Glomerular visceral epithelial cell (primary cell): ENCODE measurements at regions not wholly inside any gene's neighbourhood (a gene's known extent, or its start where the extent isn't known, plus 50 kb on each side); places are given as distances from the start of the nearest gene placed in this dataset.
"Not testable (repeated sequence)": the region's sequence is repeated elsewhere in the genome, so short reads cannot be mapped to it uniquely, and the experiment has no call there.

ENCODE experiments used
- DNase-seq: peaks from one replicate; pipeline ENCODE4 v3.0.0-alpha.2; 2016; ENCODE audit errors: extremely low spot score

- not testable (repeated sequence) for DNase-seq
Measured at GRCh38 chr12:9412459-9412858, 195.3 kb downstream of the KLRB1 start.

- DNase-seq = not testable (repeated sequence)
Measured at GRCh38 chr12:9411616-9412268, 196.0 kb downstream of the KLRB1 start.

GRCh38 chr12:9407425-9407748 is 199.2 kb upstream of the PZP start:
- DNase-seq = not testable (repeated sequence)

DNA sequence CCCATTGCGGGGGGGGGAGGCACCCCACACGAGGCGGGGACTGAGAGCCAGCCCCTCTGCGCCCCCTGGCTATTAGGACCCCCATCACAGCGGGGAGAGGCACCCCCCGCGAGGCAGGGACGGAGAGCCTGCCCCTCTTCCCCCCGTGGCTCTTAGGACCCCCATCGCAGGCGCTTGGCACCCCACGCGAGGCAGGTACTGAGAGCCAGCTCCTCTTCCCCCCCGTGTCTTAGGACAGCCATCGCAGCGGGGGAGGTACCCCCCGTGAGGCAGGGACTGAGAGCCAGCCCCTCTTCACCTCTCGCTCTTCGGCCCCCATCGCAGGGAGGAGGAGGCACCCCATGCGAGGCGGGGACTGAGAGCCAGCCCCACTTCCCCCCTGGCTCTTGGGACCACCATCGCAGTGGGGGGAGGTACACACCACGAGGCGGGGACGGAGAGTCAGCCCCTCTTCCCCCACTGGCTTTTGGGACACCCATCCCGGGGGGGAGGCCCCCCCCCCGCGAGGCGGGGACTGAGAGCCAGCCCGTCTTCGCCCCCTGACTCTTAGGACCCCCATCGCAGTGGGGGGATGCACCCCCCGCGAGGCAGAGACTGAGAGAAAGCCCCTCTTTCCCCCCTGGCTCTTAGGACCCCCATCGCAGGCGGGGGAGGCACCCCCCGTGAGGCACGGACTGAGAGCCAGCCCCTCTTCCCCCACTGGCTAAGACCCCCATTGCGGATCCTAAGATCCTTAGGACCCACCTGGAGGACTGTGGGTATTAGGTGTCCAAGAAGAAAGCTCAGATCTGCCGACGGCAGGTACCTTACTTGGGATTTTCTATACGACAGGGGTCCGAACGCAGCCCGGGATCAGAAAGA is 198.6 kb upstream of the PZP start:
- DNase-seq = no peak

- DNase-seq = no peak
Measured at GRCh38 chr12:9405886-9406563, 197.8 kb upstream of the PZP start.

DNA sequence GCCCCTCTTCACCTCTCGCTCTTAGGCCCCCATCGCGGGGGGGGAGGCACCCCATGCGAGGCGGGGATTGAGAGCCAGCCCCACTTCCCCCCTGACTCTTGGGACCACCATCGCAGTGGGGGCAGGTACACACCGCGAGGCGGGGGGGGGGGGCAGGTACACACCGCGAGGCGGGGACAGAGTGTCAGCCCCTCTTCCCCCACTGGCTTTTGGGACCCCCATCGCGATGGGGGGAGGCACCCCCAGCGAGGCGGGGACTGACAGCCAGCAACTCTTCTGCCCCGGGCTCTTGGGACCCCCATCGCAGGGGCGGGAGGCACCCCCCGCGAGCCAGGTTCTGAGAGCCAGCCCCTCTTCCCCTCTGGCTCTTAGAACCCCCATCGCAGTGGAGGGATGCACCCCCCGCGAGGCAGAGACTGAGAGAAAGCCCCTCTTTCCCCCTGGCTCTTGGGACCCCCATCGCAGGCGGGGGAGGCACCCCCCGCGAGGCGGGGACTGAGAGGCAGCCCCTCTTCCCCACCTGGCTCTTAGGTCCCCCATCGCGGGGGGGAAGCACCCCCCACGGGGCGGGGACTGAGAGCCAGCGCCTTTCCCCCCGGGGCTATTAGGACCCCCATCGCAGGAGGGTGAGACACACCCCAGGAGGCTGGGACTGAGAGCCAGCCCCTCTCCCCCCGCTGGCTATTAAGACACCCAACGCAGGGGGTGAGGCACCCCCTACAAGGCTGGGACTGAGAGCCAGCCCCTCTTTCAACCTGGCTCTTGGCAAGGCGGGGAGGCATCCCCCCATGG is 196.5 kb upstream of the PZP start:
- no peak for DNase-seq

DNA sequence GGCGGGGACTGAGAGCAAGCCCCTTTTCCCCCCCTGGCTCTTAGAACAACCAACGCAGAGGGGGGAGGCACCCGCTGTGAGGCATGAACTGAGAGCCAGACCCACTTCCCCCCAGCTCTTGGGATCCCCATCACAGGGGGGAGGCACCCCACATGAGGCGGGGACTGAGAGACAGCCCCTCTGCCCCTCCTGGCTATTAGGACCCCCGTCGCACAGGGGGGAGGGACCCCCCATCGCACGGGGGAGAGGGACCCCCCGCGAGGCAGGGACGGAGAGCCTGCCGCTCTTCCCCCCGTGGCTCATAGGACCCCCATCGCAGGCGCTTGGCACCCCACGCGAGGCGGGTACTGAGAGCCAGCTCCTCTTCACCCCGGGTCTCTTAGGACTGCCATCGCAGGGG is 195.8 kb upstream of the PZP start:
- DNase-seq = no peak

DNA sequence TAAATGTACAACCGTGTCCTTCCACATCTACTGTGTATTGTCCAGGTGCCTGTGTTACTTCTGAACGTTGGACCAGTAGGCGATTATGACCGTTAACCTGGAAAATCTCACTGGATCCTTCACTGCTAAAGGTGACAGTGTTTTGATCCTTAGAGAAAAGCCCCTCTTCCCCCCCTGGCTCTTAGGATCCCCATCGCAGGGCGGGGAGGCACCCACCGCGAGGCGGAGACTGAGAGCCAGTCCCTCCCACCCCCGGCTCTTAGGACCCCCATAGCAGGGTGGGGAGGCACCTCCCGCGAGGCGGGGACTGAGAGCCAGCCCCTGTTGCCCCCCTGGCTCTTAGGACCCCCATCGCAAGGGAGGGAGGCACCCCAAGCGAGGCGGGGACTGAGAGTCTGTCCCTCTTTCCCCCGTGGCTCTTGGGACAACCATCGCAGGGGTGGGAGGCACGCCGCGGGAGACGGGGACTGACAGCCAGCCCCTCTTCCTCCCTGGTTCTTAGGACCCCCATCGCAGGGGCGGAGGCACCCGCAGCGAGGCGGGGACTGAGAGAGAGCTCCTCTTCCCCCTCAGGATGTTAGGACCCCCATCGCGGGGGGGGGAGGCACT is 194.3 kb upstream of the PZP start:
- DNase-seq = not testable (repeated sequence)

GRCh38 chr12:9396367-9396766 is 188.2 kb upstream of the PZP start:
- not testable (repeated sequence) for DNase-seq

GRCh38 chr12:9395220-9395619 is 187.0 kb upstream of the PZP start:
- DNase-seq = not testable (repeated sequence)

DNA sequence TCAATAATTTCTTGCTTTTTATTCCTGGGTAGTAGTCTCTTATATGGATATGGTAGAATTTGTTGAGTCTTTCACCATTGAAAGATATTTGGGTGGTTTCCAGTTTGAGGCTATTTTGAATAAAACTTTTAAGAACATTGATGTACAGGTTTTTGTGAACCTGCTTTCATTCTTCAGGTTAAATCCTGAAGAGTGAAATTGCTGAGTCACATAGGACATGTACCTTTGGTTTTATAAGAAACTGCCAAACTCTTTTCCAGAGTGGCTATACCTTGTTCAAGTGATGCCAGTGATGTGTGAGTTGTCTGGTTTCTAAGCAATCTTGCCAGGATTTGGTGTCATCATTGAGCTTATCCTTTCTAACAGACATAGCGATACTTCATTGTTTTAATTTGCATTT is 184.6 kb upstream of the PZP start:
- DNase-seq = no peak

DNA sequence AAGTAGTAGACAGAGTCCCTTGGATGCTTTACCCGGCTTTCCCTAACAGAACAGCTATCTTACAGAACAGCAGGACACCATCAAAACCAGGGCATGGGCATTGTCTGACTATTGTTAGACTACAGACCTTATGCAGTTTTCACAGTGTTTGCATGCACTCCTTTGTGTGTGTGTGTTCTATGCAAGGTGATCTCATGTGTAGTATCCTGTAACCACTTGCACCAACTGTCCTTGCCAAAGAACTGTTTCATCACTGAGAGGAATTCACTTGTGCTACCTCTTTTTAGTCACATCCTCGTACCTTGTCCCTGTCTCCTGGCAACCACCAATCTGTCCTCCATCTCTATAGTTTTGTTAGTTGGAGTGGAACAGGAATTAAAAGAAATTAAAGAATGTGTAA is 183.6 kb upstream of the PZP start:
- DNase-seq = no peak

DNA sequence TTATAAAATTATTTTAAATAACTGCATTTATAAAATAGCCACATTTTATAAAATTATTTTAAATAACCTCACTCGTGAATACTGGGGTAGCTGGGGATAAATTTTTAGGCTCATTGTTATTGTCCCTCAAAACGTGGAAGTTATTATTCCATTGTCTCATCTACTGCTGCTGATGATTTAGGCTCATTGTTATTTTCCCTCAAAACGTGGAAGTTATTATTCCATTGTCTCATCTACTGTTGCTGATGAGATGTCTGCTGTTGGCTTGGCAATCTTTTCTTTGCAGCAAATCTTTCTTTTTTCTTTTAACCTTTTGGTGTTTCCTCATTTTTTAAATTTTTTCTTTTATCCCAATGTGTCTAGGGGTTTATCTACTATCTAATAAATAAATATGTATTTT is 182.6 kb upstream of the PZP start:
- no peak for DNase-seq

DNA sequence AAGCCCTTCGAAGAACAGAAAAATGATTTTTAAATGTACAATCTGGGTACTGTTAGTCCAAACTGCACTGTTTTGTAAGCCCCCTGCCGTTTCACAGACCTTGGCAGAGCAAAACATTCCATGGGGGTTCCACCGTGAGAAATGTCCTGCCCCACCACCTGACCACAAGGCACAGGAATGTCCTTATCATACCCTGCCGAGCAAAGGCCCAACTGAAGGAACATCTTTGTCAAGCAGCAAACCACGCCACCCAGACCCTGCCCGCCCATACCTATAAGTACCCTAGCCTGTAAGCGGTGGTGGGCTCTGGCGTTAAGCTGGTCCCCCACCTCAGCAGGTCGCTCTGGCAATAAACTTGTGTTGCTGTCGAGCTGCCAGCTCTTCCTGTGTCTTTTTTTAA is 181.6 kb upstream of the PZP start:
- no peak for DNase-seq

GRCh38 chr12:9388379-9388778 is 180.2 kb upstream of the PZP start:
- no peak for DNase-seq

DNA sequence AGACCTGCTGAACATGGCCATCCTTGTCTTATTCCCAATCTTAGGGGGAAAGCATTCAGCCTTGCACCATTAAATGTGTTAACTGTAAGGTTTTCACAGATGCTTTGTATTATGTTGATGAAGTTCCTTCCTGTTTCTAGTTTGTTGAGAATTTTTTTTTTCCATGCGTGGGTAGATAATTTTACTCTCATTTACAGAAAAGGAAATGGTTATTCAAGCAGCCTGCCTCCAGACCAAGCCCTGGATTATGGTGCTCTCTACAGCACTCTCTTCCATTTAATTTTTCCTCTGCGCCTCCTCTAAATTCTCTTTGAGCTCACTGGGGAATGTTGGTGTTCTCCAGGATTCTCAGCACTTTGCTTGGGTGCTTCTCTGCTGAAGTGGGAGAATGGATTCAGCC is 179.3 kb upstream of the PZP start:
- no peak for DNase-seq

DNA sequence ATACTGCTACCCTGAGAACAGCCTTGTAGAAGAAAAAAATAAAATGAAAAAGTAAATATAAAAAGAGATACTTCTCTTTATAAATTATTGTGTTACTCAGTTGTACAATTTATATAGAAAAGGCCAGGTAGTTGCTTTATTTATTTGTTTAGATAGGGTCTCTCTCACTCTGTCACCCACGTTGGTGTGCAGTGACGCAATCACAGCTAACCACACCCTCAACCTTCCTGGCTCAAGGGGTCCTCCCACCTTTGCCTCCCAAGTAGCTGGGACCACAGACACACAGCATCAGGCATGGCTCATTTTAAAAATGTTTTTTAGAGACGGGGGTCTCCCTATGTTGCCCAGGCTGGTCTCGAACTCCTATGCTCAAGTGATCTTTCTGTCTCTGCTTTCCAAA is 175.4 kb upstream of the PZP start:
- no peak for DNase-seq

GRCh38 chr12:9381619-9382018 is 173.4 kb upstream of the PZP start:
- DNase-seq = no peak

GRCh38 chr12:9380650-9381049 is 172.5 kb upstream of the PZP start:
- DNase-seq = no peak

DNA sequence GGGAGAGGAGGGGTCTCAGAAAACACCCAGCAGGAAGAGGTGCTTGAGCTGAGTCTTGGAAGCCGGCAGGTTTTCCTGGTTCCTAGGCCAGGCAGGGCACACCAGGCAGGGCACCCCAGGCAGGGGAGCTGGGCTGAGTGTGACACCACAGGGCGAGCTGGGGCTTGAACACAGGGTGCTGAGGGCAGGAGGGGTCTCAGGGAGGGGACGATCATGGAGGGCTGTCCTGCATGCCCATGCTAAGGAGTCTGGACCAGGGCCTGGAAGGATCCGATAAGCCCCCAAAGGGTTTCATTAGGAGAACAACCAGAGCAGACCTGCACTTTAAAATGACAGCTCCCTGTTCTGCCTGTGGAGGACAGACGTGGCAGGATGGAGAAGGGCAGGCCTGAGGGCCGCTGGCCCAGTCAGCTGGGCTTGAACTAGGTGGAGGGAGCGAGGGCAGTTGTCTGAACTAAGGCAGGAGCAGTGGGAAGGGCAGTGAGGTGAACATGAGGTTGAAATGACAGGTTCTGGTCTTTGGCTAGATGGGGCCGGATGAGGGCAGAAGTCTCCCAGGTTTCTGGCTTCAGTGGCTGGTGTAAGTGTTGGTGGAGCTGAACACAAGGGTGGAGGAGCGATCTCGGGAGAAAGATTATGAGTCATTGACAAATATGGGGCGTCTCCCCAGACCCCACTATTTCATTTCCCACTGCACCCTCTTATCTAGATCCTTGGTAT is 171.0 kb upstream of the PZP start:
- no peak for DNase-seq

GRCh38 chr12:9378430-9378835 is 170.2 kb upstream of the PZP start:
- DNase-seq = peak; percentile 16
